Stimulated activated naive B cell treated with anti-CD40 and anti-IgM and Interleukin-4, amounts not matched to agents 10 μg/mL and 1 μg/mL and 100 μg/mL, for 72 hours (primary cell): ENCODE measurements at regions not wholly inside any gene's neighbourhood (a gene's known extent, or its start where the extent isn't known, plus 50 kb on each side); places are given as distances from the start of the nearest gene placed in this dataset.
"Not testable (repeated sequence)": the region's sequence is repeated elsewhere in the genome, so short reads cannot be mapped to it uniquely, and the experiment has no call there.

Experiments used
- ATAC-seq, 2 donors: fragments of 150-1000 bp; cut with Tn5 transposase; replicated peaks; 2 replicates each; pipeline ENCODE4 v1.10.0; 2021; ENCODE audit warnings: moderate library complexity in 1 of 2
- DNase-seq: peaks from one replicate; pipeline ENCODE4 v3.0.0; 2021
- H3K27ac Mint-ChIP-seq: one replicate; pipeline ENCODE4 v1.8.0; 2022; ENCODE audit warnings: mild to moderate bottlenecking, mixed read lengths
- H3K27me3 Mint-ChIP-seq, 2 donors: one replicate each; pipeline ENCODE4 v1.8.0; 2022; ENCODE audit warnings: mixed read lengths in 2 of 2
- H3K36me3 Mint-ChIP-seq, 2 donors: one replicate each; pipeline ENCODE4 v1.8.0; 2022; ENCODE audit warnings: mixed read lengths in 2 of 2, mild to moderate bottlenecking in 1 of 2
- H3K4me1 Mint-ChIP-seq, 2 donors: one replicate each; pipeline ENCODE4 v1.8.0; 2022; ENCODE audit warnings: mixed read lengths in 2 of 2, mild to moderate bottlenecking in 1 of 2
- H3K4me3 Mint-ChIP-seq, 2 donors: one replicate each; pipeline ENCODE4 v1.8.0; 2022; ENCODE audit warnings: mild to moderate bottlenecking in 2 of 2, mixed read lengths in 2 of 2, moderate library complexity in 1 of 2
- H3K9me3 Mint-ChIP-seq, 2 donors: one replicate each; pipeline ENCODE4 v1.8.0; 2022; ENCODE audit warnings: mixed read lengths in 2 of 2, mild to moderate bottlenecking in 1 of 2

GRCh38 chr13:94822356-94822755 lies 110.0 kb upstream of the SOX21 start:
- DNase-seq: no peak
- H3K27me3 Mint-ChIP-seq: no peaks in the 10 kb centered on the region
- no peak overlapping the region for H3K27ac Mint-ChIP-seq
- H3K9me3 Mint-ChIP-seq: no peaks in the 10 kb centered on the region
- H3K36me3 Mint-ChIP-seq: no peaks in the 10 kb centered on the region
- ATAC-seq: no peak
- no peaks in the 10 kb centered on the region for H3K4me1 Mint-ChIP-seq
- no peak overlapping the region for H3K4me3 Mint-ChIP-seq

GRCh38 chr13:94816256-94816655 lies 103.9 kb upstream of the SOX21 start:
- Mint-ChIP-seq H3K9me3 (peaks cover 0 to 2% of the 10 kb centered on the region in 2 donors), H3K36me3 (no peaks in the 10 kb centered on the region), H3K4me3 (no peak overlapping the region), H3K27ac (no peak overlapping the region), H3K4me1 (peaks cover 0 to 2% of the 10 kb centered on the region in 2 donors), H3K27me3 (no peaks in the 10 kb centered on the region)
- DNase-seq (no peak), ATAC-seq (no peak)

- Mint-ChIP-seq H3K27me3 (no peaks in the 10 kb centered on the region), H3K36me3 (no peaks in the 10 kb centered on the region), H3K4me1 (peaks cover 0 to 2% of the 10 kb centered on the region in 2 donors), H3K9me3 (peaks cover 0 to 2% of the 10 kb centered on the region in 2 donors), H3K27ac (no peak overlapping the region), H3K4me3 (no peak overlapping the region)
- ATAC-seq (no peak), DNase-seq (no peak)
Observed at GRCh38 chr13:94813920-94814475, 101.7 kb upstream of the SOX21 start.

- Mint-ChIP-seq H3K4me1 (peaks cover 0 to 2% of the 10 kb centered on the region in 2 donors), H3K9me3 (peaks cover 0 to 2% of the 10 kb centered on the region in 2 donors), H3K27me3 (no peaks in the 10 kb centered on the region), H3K36me3 (no peaks in the 10 kb centered on the region), H3K4me3 (no peak overlapping the region), H3K27ac (no peak overlapping the region)
- DNase-seq: no peak
- ATAC-seq: no peak
Observed at GRCh38 chr13:94811753-94812152, 99.4 kb upstream of the SOX21 start.

- no peak overlapping the region for H3K27ac Mint-ChIP-seq
Observed at GRCh38 chr13:94800423-94800822, 88.1 kb upstream of the SOX21 start.

GRCh38 chr13:94799299-94799698 lies 87.0 kb upstream of the SOX21 start:
- Mint-ChIP-seq H3K4me1 (no peaks in the 10 kb centered on the region), H3K27ac (no peak overlapping the region), H3K9me3 (peaks cover 0 to under 1% of the 10 kb centered on the region in 2 donors), H3K27me3 (no peaks in the 10 kb centered on the region), H3K4me3 (no peak overlapping the region), H3K36me3 (no peaks in the 10 kb centered on the region)
- DNase-seq (no peak), ATAC-seq (no peak)

More at GRCh38 chr13:94800423-94800822, 88.1 kb upstream of the SOX21 start:
- Mint-ChIP-seq H3K27me3 (no peaks in the 10 kb centered on the region), H3K4me3 (no peak overlapping the region), H3K9me3 (no peaks in the 10 kb centered on the region), H3K4me1 (no peaks in the 10 kb centered on the region), H3K36me3 (no peaks in the 10 kb centered on the region)
- ATAC-seq (no peak), DNase-seq (no peak)

- Mint-ChIP-seq H3K36me3 (no peaks in the 10 kb centered on the region), H3K4me1 (no peaks in the 10 kb centered on the region), H3K4me3 (no peak overlapping the region), H3K9me3 (peaks cover 0 to 2% of the 10 kb centered on the region in 2 donors), H3K27me3 (no peaks in the 10 kb centered on the region), H3K27ac (no peak overlapping the region)
- ATAC-seq (no peak), DNase-seq (no peak)
Observed at GRCh38 chr13:94798738-94799137, 86.4 kb upstream of the SOX21 start.

GRCh38 chr13:94795292-94795691 lies 82.9 kb upstream of the SOX21 start:
- Mint-ChIP-seq H3K4me1 (no peaks in the 10 kb centered on the region), H3K27me3 (no peaks in the 10 kb centered on the region), H3K4me3 (no peak overlapping the region), H3K36me3 (no peaks in the 10 kb centered on the region), H3K27ac (no peak overlapping the region), H3K9me3 (peaks cover 0 to 2% of the 10 kb centered on the region in 2 donors)
- ATAC-seq: no peak
- no peak for DNase-seq

GRCh38 chr13:94786246-94786645 lies 73.9 kb upstream of the SOX21 start:
- not testable (repeated sequence) for H3K36me3 Mint-ChIP-seq, ATAC-seq, H3K9me3 Mint-ChIP-seq, DNase-seq, H3K27me3 Mint-ChIP-seq, H3K4me3 Mint-ChIP-seq, H3K4me1 Mint-ChIP-seq, H3K27ac Mint-ChIP-seq

GRCh38 chr13:94784066-94784465 lies 71.7 kb upstream of the SOX21 start:
- no peak overlapping the region for H3K27ac Mint-ChIP-seq
- no peaks in the 10 kb centered on the region for H3K36me3 Mint-ChIP-seq
- no peak for DNase-seq
- no peak for ATAC-seq
- H3K4me3 Mint-ChIP-seq: no peak overlapping the region
- H3K9me3 Mint-ChIP-seq: peaks cover 1 to 9% of the 10 kb centered on the region in 2 donors
- no peaks in the 10 kb centered on the region for H3K27me3 Mint-ChIP-seq
- no peaks in the 10 kb centered on the region for H3K4me1 Mint-ChIP-seq

- H3K9me3 Mint-ChIP-seq: peaks cover 1 to 9% of the 10 kb centered on the region in 2 donors
- no peaks in the 10 kb centered on the region for H3K36me3 Mint-ChIP-seq
- DNase-seq: no peak
- H3K27ac Mint-ChIP-seq: no peak overlapping the region
- no peaks in the 10 kb centered on the region for H3K4me1 Mint-ChIP-seq
- H3K27me3 Mint-ChIP-seq: no peaks in the 10 kb centered on the region
- no peak overlapping the region for H3K4me3 Mint-ChIP-seq
- ATAC-seq: no peak
Observed at GRCh38 chr13:94783489-94783888, 71.1 kb upstream of the SOX21 start.

- H3K36me3 Mint-ChIP-seq: no peaks in the 10 kb centered on the region
- ATAC-seq: no peak
- DNase-seq: no peak
- H3K27me3 Mint-ChIP-seq: no peaks in the 10 kb centered on the region
- H3K27ac Mint-ChIP-seq: no peak overlapping the region
- H3K4me3 Mint-ChIP-seq: no peak overlapping the region
- H3K9me3 Mint-ChIP-seq: peaks cover 0 to 9% of the 10 kb centered on the region in 2 donors
- no peaks in the 10 kb centered on the region for H3K4me1 Mint-ChIP-seq
Observed at GRCh38 chr13:94780421-94780820, 68.1 kb upstream of the SOX21 start.

- Mint-ChIP-seq H3K36me3 (no peaks in the 10 kb centered on the region), H3K27ac (no peak overlapping the region), H3K27me3 (no peaks in the 10 kb centered on the region), H3K4me1 (no peaks in the 10 kb centered on the region), H3K9me3 (peaks cover 0 to 9% of the 10 kb centered on the region in 2 donors), H3K4me3 (no peak overlapping the region)
- DNase-seq (no peak), ATAC-seq (no peak)
Observed at GRCh38 chr13:94778986-94779385, 66.6 kb upstream of the SOX21 start.

- Mint-ChIP-seq H3K4me3 (no peak overlapping the region), H3K36me3 (no peaks in the 10 kb centered on the region), H3K27ac (no peak overlapping the region), H3K27me3 (no peaks in the 10 kb centered on the region), H3K9me3 (peaks cover 0 to 9% of the 10 kb centered on the region in 2 donors), H3K4me1 (no peaks in the 10 kb centered on the region)
- ATAC-seq: no peak
- DNase-seq: no peak
Observed at GRCh38 chr13:94778585-94778984, 66.2 kb upstream of the SOX21 start.

- Mint-ChIP-seq H3K36me3 (no peaks in the 10 kb centered on the region), H3K4me1 (no peaks in the 10 kb centered on the region)
Observed at GRCh38 chr13:94776956-94777355, 64.6 kb upstream of the SOX21 start.

GRCh38 chr13:94776300-94776699 lies 64.0 kb upstream of the SOX21 start:
- ATAC-seq: no peak
- Mint-ChIP-seq H3K4me3 (no peak overlapping the region), H3K36me3 (no peaks in the 10 kb centered on the region), H3K4me1 (no peaks in the 10 kb centered on the region), H3K27me3 (no peaks in the 10 kb centered on the region), H3K27ac (no peak overlapping the region), H3K9me3 (no peaks in the 10 kb centered on the region)
- DNase-seq: no peak

More at GRCh38 chr13:94776956-94777355, 64.6 kb upstream of the SOX21 start:
- ATAC-seq (no peak), DNase-seq (no peak)
- no peak overlapping the region for H3K4me3 Mint-ChIP-seq
- H3K27ac Mint-ChIP-seq: no peak overlapping the region
- no peaks in the 10 kb centered on the region for H3K9me3 Mint-ChIP-seq
- no peaks in the 10 kb centered on the region for H3K27me3 Mint-ChIP-seq
